HG02884 (cell line): ENCODE measurements at regions not wholly inside any gene's neighbourhood (a gene's known extent, or its start where the extent isn't known, plus 50 kb on each side); places are given as distances from the start of the nearest gene placed in this dataset.

ENCODE experiments used
- ATAC-seq: cut with Tn5 transposase; IDR thresholded peaks from one replicate; pipeline ENCODE4 v1.9.1; 2021; ENCODE audit warnings: mild to moderate bottlenecking, moderate library complexity; ENCODE audit not compliant: unreplicated experiment

DNA sequence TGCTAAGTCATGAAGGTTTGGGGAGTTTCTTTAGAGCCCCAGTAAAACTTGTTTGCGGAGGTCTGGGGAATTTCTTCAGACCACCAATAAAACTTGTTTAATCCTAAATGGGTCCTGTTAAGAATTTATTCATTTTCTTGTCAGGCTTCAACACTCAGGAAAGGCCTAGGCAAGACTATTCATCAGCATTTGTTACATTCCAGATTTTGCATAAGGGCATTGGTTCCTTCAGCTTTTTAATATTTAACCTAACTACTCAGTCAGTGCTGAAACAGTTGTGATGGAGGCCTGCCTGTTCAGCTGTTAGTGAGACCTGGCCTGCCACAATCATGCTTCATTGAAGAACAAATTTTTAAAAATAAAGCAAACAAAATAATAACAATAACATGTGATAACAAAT, 954.2 kb upstream of the SEMA6D start:
- ATAC-seq = no peak

- ATAC-seq = no peak
Measured at GRCh38 chr15:46764851-46765250, 952.5 kb upstream of the SEMA6D start.

DNA sequence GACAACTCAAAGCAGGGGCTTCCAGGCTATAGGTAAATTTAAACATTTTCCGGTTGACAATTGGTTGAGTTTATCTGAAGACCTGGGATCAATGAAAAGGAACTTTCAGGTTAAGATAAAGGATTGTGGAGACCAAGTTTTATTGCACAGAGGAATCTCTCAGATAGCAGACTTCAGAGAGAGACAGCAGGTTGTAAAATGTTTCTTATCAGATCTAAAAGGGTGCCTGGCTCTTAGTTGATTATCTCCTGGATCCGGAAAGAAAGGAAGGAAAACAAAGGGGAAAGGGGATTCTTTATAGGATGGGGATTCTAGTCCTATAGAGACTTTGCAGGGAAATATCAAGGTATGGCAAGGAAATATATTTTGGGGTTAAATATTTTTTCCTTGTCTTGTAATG, 951.3 kb upstream of the SEMA6D start:
- ATAC-seq = no peak

- ATAC-seq = no peak
Measured at GRCh38 chr15:46768287-46768686, 949.0 kb upstream of the SEMA6D start.

DNA sequence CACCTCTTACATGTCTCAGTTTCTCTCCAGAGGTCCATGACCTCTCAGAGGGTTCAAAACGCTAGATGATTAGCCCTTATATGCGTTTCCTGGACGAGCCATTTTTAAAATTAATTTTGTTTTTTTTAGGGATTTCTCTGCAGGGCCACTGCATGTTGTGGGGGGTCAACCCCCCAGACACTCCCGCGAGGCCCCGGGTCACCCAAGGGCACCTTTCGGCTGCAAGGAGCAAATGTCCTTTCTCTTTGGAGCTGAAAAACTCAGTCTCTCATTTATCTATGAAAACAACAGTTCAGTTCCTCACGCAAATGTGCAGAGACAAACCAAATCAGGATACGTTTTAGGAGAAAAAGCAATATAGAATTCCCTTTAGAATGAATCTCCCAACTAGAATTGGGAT, 944.3 kb upstream of the SEMA6D start:
- no peak for ATAC-seq

- no peak for ATAC-seq
Measured at GRCh38 chr15:46778876-46779275, 938.4 kb upstream of the SEMA6D start.

GRCh38 chr15:46786590-46787285, 930.6 kb upstream of the SEMA6D start:
- no peak for ATAC-seq

GRCh38 chr15:46795685-46796084, 921.6 kb upstream of the SEMA6D start:
- ATAC-seq = no peak

DNA sequence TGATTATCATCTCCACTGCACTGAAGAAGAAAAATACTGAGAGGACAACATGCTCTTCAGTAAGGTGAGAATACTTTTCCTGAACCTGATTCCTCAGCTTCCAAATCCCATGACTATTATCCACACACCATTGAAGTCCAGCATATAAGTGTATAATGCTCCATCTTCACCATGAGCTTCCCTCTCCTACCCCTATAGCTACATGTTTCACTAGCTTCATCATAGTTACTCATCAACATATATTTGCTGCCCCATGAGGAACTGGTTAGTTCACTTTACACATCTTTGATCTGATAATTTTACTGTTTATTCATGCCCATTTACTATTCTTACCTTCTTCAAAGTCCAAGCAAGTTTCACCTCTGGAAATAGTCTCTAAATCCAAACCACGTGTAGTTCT, 908.5 kb upstream of the SEMA6D start:
- ATAC-seq = no peak

- no peak for ATAC-seq
Measured at GRCh38 chr15:46815240-46815639, 902.1 kb upstream of the SEMA6D start.

- no peak for ATAC-seq
Measured at GRCh38 chr15:46815765-46816164, 901.5 kb upstream of the SEMA6D start.

GRCh38 chr15:46848704-46849103, 868.6 kb upstream of the SEMA6D start:
- ATAC-seq = no peak

- ATAC-seq = no peak
Measured at GRCh38 chr15:46853600-46853999, 863.7 kb upstream of the SEMA6D start.

- no peak for ATAC-seq
Measured at GRCh38 chr15:46854564-46854963, 862.7 kb upstream of the SEMA6D start.

DNA sequence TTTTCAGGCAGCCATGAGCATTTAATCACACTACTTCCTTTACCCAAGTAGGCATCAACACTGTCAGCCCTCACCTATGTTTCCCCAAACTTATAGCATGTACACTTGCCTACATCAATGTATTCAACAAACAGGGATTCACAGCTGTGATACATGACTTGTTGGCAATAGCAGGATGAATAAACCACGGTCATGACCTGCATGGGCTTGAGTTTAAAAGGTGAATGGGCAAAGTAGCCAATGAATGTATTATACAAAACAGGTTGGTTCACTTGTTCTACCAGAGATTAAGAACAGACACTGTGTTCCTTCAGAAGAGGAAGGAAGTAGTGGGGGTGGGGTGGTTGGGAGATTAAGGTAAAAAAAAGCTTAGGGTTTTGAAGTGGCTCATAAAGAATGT, 861.9 kb upstream of the SEMA6D start:
- no peak for ATAC-seq

DNA sequence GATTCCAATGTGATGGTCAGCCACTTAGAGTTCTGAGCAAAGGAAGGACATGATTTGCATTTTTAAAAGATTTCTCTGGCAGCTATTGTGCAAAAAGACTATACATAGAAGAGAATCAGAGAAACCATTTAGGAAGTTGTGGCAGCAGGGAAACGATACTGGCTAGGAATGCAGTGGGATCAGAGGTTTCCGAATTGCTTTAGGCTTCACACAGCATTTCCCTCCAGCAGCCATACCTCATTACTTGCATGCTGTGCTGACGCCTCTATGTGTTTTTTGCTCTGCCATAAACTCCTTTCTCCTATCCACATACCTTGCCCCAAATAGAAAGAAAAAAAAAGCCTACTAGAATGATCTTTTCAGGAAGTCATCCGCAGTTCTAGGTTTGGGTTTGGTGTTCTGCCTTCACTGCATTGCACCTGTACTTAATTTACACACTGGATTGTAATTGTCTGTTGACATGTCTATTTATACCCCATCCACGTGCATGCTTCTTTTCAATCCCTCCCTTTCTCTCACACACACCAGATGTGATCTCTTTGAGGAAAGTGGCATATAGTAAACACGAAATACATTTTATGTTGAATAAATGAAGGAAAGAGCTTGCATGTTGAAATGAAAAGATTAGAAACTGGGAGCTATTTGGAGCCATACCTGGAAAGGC, 860.3 kb upstream of the SEMA6D start:
- no peak for ATAC-seq

DNA sequence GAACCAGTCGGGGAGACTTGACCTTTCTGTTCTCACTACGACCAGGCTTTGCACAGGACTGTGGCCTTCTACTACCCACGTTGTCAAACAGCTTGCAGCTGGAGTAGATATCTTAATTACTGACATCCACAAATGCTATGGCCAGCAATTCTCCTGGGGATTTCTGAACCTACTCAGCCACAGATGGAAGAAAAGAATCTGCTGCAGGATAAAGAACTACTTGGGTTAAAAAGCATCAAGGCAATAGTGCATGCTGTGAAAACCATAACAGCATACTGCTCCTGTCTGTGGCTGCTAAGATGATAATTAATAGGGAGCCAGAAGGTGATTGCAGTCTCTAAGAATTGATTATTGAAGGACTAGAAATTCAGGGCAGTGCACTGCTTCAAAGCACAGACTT, 859.2 kb upstream of the SEMA6D start:
- ATAC-seq = no peak

GRCh38 chr15:46861796-46862195, 855.5 kb upstream of the SEMA6D start:
- no peak for ATAC-seq

DNA sequence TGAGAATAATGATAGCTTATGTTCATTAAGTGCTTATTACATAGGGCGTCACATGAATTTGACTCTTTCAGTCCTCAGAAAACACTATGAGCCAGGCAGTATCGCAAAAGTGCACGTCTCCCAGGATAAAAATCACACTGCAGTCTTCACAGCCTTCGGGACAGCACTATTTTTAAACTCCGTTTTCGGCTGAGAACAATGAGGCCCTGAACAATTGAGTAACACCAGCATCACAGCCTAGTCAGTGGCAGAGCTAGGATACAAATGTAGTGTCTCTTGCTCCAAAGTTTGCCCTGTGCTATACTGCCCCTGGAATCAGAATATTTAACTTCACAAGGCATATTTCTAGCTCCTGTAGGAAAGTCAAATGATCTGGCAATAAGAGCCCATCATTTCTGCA, 852.1 kb upstream of the SEMA6D start:
- no peak for ATAC-seq

DNA sequence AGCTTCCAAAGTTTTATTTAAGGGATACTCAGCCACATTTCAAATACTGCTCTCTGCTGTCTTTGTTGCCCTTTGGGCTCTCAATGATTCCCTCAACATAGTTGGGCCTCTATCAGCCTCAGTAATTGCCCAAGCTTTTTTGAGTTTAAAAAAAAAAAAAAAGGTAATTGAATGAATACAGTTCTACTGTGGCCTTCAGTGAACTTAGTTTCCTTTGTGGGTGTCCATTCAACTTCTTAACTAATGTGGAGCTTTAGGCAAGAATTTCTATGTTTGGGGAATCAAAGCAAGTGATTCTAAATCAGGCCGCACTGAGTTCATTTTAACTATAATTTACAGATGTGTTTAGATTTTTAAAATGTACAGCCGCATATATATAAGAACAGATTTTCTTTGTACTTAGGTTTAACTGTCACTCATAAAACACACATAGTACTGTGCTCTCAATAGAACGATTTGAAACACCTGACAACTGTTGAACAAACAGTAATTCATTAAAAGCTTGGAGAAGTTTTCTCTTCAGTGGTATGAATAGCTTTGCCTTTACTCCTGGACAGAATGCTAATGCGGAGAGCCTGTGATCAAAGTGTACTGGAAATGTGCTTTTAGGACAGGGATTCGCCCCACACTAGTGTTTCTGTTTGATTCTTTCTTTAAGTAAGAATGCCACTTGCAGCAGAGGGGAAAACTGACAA, 844.9 kb upstream of the SEMA6D start:
- ATAC-seq = no peak

DNA sequence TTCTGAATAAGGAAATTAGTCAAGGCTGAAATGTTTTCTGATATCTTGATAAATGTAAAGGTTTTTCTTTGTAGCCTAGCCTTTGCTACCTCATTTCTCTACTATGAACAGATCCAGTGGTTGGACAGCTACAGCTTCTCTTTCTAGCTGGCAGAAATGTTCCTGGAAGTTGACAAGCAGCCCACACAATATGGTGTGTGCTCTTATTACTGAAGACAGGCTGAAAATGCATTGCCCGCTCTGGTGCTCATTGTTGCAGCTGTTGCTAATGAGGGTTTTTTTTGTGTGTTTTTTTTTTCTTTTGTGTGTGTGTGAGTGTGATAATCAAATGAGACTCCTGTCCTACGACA, 844.3 kb upstream of the SEMA6D start:
- ATAC-seq = no peak

GRCh38 chr15:46879032-46879770, 838.1 kb upstream of the SEMA6D start:
- no peak for ATAC-seq
